Memory B cell (primary cell): ENCODE measurements at regions not wholly inside any gene's neighbourhood (a gene's known extent, or its start where the extent isn't known, plus 50 kb on each side); places are given as distances from the start of the nearest gene placed in this dataset.

Experiments used
- ATAC-seq: fragments of 150-1000 bp; cut with Tn5 transposase; 2 replicates; pipeline ENCODE4 v1.10.0; 2021; ENCODE audit warnings: low read depth, mild to moderate bottlenecking, moderate library complexity
- DNase-seq, 2 donors: peaks; one replicate each; pipeline ENCODE4 v3.0.0; 2022; ENCODE audit warnings: low spot score in 2 of 2
- H3K27ac Mint-ChIP-seq: one replicate; pipeline ENCODE4 v1.8.0; 2022; ENCODE audit warnings: mild to moderate bottlenecking, moderate library complexity, mixed read lengths
- H3K27me3 Mint-ChIP-seq: one replicate; pipeline ENCODE4 v1.8.0; 2022; ENCODE audit warnings: mixed read lengths
- H3K36me3 Mint-ChIP-seq: one replicate; pipeline ENCODE4 v1.8.0; 2022; ENCODE audit warnings: mild to moderate bottlenecking, mixed read lengths
- H3K4me1 Mint-ChIP-seq: one replicate; pipeline ENCODE4 v1.8.0; 2022; ENCODE audit warnings: mixed read lengths
- H3K4me3 Mint-ChIP-seq: one replicate; pipeline ENCODE4 v1.8.0; 2022; ENCODE audit warnings: mild to moderate bottlenecking, moderate library complexity, mixed read lengths
- H3K9me3 Mint-ChIP-seq: one replicate; pipeline ENCODE4 v1.8.0; 2022; ENCODE audit warnings: mixed read lengths

- Mint-ChIP-seq H3K9me3 (no peaks in the 10 kb centered on the region), H3K4me3 (no peak overlapping the region), H3K36me3 (peaks cover 3% of the 10 kb centered on the region), H3K27ac (no peak overlapping the region), H3K27me3 (no peaks in the 10 kb centered on the region), H3K4me1 (peaks cover 14% of the 10 kb centered on the region)
- DNase-seq: no peak
- ATAC-seq: no peak
Observed at GRCh38 chr18:55137602-55138001, 178.3 kb upstream of the CCDC68 start.

GRCh38 chr18:55136864-55137263 lies 177.6 kb upstream of the CCDC68 start:
- no peaks in the 10 kb centered on the region for H3K9me3 Mint-ChIP-seq
- DNase-seq: no peak

GRCh38 chr18:55136258-55136657 lies 177.0 kb upstream of the CCDC68 start:
- Mint-ChIP-seq H3K27me3 (no peaks in the 10 kb centered on the region), H3K27ac (no peak overlapping the region), H3K9me3 (no peaks in the 10 kb centered on the region), H3K36me3 (no peaks in the 10 kb centered on the region), H3K4me1 (peaks cover 11% of the 10 kb centered on the region), H3K4me3 (no peak overlapping the region)
- DNase-seq (no peak), ATAC-seq (peak; percentile 31)

More at GRCh38 chr18:55136864-55137263, 177.6 kb upstream of the CCDC68 start:
- Mint-ChIP-seq H3K27me3 (no peaks in the 10 kb centered on the region), H3K27ac (no peak overlapping the region), H3K4me1 (peaks cover 11% of the 10 kb centered on the region), H3K4me3 (no peak overlapping the region), H3K36me3 (no peaks in the 10 kb centered on the region)
- ATAC-seq: no peak

GRCh38 chr18:55133378-55133777 lies 174.1 kb upstream of the CCDC68 start:
- Mint-ChIP-seq H3K36me3 (no peaks in the 10 kb centered on the region), H3K27me3 (no peaks in the 10 kb centered on the region), H3K4me1 (peaks cover 8% of the 10 kb centered on the region), H3K27ac (no peak overlapping the region), H3K4me3 (no peak overlapping the region), H3K9me3 (no peaks in the 10 kb centered on the region)
- no peak for ATAC-seq
- no peak for DNase-seq

- H3K4me1 Mint-ChIP-seq: peaks cover 12% of the 10 kb centered on the region
- no peak overlapping the region for H3K27ac Mint-ChIP-seq
- DNase-seq (no peak), ATAC-seq (no peak)
- H3K27me3 Mint-ChIP-seq: no peaks in the 10 kb centered on the region
- peaks cover 5% of the 10 kb centered on the region for H3K9me3 Mint-ChIP-seq
- H3K4me3 Mint-ChIP-seq: no peak overlapping the region
- H3K36me3 Mint-ChIP-seq: peaks cover 6% of the 10 kb centered on the region
Observed at GRCh38 chr18:55128437-55128836, 169.2 kb upstream of the CCDC68 start.

- no peak overlapping the region for H3K27ac Mint-ChIP-seq
- DNase-seq: no peak
Observed at GRCh38 chr18:55124078-55124763, 165.0 kb upstream of the CCDC68 start.

GRCh38 chr18:55123361-55123760 lies 164.1 kb upstream of the CCDC68 start:
- Mint-ChIP-seq H3K27me3 (no peaks in the 10 kb centered on the region), H3K27ac (no peak overlapping the region), H3K36me3 (peaks cover 16% of the 10 kb centered on the region), H3K4me3 (no peak overlapping the region), H3K9me3 (peaks cover 5% of the 10 kb centered on the region), H3K4me1 (peaks cover 35% of the 10 kb centered on the region)
- DNase-seq (no peak), ATAC-seq (no peak)

More at GRCh38 chr18:55124078-55124763, 165.0 kb upstream of the CCDC68 start:
- peaks cover 33% of the 10 kb centered on the region for H3K4me1 Mint-ChIP-seq
- no peak overlapping the region for H3K4me3 Mint-ChIP-seq
- no peaks in the 10 kb centered on the region for H3K27me3 Mint-ChIP-seq
- peaks cover 16% of the 10 kb centered on the region for H3K36me3 Mint-ChIP-seq
- ATAC-seq: no peak
- H3K9me3 Mint-ChIP-seq: peaks cover 5% of the 10 kb centered on the region

GRCh38 chr18:55121397-55122170 lies 162.3 kb upstream of the CCDC68 start:
- DNase-seq: no peak
- peak; percentile 78 for ATAC-seq
- Mint-ChIP-seq H3K36me3 (peaks cover 13% of the 10 kb centered on the region), H3K9me3 (peaks cover 1% of the 10 kb centered on the region), H3K27me3 (no peaks in the 10 kb centered on the region), H3K4me3 (peak overlapping the region; percentile 68), H3K27ac (peak overlapping the region; percentile 92), H3K4me1 (peaks cover 36% of the 10 kb centered on the region)

- H3K9me3 Mint-ChIP-seq: peaks cover 1% of the 10 kb centered on the region
- DNase-seq (no peak), ATAC-seq (no peak)
- H3K4me1 Mint-ChIP-seq: peaks cover 32% of the 10 kb centered on the region
- H3K27ac Mint-ChIP-seq: peak overlapping the region; percentile 92
- peak overlapping the region; percentile 68 for H3K4me3 Mint-ChIP-seq
- peaks cover 13% of the 10 kb centered on the region for H3K36me3 Mint-ChIP-seq
- no peaks in the 10 kb centered on the region for H3K27me3 Mint-ChIP-seq
Observed at GRCh38 chr18:55120896-55121295, 161.6 kb upstream of the CCDC68 start.

GRCh38 chr18:55119434-55119833 lies 160.2 kb upstream of the CCDC68 start:
- Mint-ChIP-seq H3K9me3 (no peaks in the 10 kb centered on the region), H3K4me1 (peaks cover 32% of the 10 kb centered on the region), H3K4me3 (no peak overlapping the region), H3K36me3 (peaks cover 10% of the 10 kb centered on the region), H3K27ac (no peak overlapping the region), H3K27me3 (no peaks in the 10 kb centered on the region)
- DNase-seq (no peak), ATAC-seq (no peak)

GRCh38 chr18:55119016-55119415 lies 159.8 kb upstream of the CCDC68 start:
- DNase-seq: no peak
- Mint-ChIP-seq H3K36me3 (peaks cover 10% of the 10 kb centered on the region), H3K4me3 (no peak overlapping the region), H3K27me3 (no peaks in the 10 kb centered on the region), H3K27ac (no peak overlapping the region), H3K4me1 (peaks cover 32% of the 10 kb centered on the region), H3K9me3 (no peaks in the 10 kb centered on the region)
- no peak for ATAC-seq

- no peaks in the 10 kb centered on the region for H3K9me3 Mint-ChIP-seq
- peaks cover 2% of the 10 kb centered on the region for H3K36me3 Mint-ChIP-seq
- DNase-seq (no peak), ATAC-seq (no peak)
- peaks cover 21% of the 10 kb centered on the region for H3K4me1 Mint-ChIP-seq
- H3K4me3 Mint-ChIP-seq: no peak overlapping the region
- H3K27ac Mint-ChIP-seq: no peak overlapping the region
- no peaks in the 10 kb centered on the region for H3K27me3 Mint-ChIP-seq
Observed at GRCh38 chr18:55116863-55117262, 157.6 kb upstream of the CCDC68 start.

GRCh38 chr18:55115606-55116005 lies 156.3 kb upstream of the CCDC68 start:
- no peak overlapping the region for H3K27ac Mint-ChIP-seq
- peaks cover 15% of the 10 kb centered on the region for H3K4me1 Mint-ChIP-seq
- DNase-seq (no peak), ATAC-seq (no peak)
- H3K4me3 Mint-ChIP-seq: no peak overlapping the region
- no peaks in the 10 kb centered on the region for H3K27me3 Mint-ChIP-seq
- no peaks in the 10 kb centered on the region for H3K9me3 Mint-ChIP-seq
- peaks cover 2% of the 10 kb centered on the region for H3K36me3 Mint-ChIP-seq

GRCh38 chr18:55114876-55115275 lies 155.6 kb upstream of the CCDC68 start:
- ATAC-seq: no peak
- Mint-ChIP-seq H3K27me3 (no peaks in the 10 kb centered on the region), H3K9me3 (no peaks in the 10 kb centered on the region), H3K4me3 (no peak overlapping the region), H3K27ac (no peak overlapping the region), H3K4me1 (peaks cover 17% of the 10 kb centered on the region), H3K36me3 (peaks cover 4% of the 10 kb centered on the region)
- no peak for DNase-seq
